OCI-LY7 (cell line): ENCODE measurements at regions not wholly inside any gene's neighbourhood (a gene's known extent, or its start where the extent isn't known, plus 50 kb on each side); places are given as distances from the start of the nearest gene placed in this dataset.

Source experiments
- EZH2phosphoT487 ChIP-seq: fragments of 200-600 bp; sonication (generic); IDR thresholded peaks from 2 replicates; pipeline ENCODE4 v1.6.1; 2018; ENCODE audit warnings: low read depth, borderline replicate concordance, mild to moderate bottlenecking, mixed run types, antibody characterized with exemption, low read length, moderate library complexity, mixed read lengths
- TF ChIP-seq, protein P1 (sequence below): fragments of 200-600 bp; sonication (generic); conservative IDR thresholded peaks from 2 replicates; pipeline ENCODE4 v1.5.1; 2014; ENCODE audit warnings: mild to moderate bottlenecking, antibody characterized with exemption, low read length, moderate library complexity, mixed read lengths

DNA sequence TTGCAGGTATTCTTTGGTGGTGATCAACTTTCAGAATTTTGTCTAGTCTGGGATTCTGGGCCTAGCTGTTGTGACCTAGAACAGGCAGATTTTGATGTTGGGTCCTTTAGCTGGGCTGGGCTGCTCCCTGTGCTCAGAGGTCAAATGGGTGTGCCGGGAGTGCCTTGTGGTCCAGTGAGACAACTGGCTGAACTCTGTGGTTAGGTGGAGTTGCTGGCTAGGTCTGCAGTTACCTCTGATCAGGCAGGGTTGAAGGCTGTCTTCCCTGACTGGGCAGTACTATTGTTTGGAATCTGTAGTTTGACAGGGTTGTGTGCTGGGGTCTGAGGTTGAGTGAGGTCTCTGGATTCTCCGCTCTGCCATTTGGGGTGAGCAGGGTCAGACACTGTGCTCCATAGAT is 599.3 kb downstream of the RAPGEF2 start:
- TF ChIP-seq, protein P1, sequence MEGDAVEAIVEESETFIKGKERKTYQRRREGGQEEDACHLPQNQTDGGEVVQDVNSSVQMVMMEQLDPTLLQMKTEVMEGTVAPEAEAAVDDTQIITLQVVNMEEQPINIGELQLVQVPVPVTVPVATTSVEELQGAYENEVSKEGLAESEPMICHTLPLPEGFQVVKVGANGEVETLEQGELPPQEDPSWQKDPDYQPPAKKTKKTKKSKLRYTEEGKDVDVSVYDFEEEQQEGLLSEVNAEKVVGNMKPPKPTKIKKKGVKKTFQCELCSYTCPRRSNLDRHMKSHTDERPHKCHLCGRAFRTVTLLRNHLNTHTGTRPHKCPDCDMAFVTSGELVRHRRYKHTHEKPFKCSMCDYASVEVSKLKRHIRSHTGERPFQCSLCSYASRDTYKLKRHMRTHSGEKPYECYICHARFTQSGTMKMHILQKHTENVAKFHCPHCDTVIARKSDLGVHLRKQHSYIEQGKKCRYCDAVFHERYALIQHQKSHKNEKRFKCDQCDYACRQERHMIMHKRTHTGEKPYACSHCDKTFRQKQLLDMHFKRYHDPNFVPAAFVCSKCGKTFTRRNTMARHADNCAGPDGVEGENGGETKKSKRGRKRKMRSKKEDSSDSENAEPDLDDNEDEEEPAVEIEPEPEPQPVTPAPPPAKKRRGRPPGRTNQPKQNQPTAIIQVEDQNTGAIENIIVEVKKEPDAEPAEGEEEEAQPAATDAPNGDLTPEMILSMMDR: no peak
- TF ChIP-seq EZH2phosphoT487: no peak
